Central memory CD4-positive, alpha-beta T cell (primary cell): ENCODE measurements at regions not wholly inside any gene's neighbourhood (a gene's known extent, or its start where the extent isn't known, plus 50 kb on each side); places are given as distances from the start of the nearest gene placed in this dataset.
"Not testable (repeated sequence)": the region's sequence is repeated elsewhere in the genome, so short reads cannot be mapped to it uniquely, and the experiment has no call there.

Experiments used
- DNase-seq: peaks from one replicate; pipeline ENCODE4 v3.0.0; 2022

DNA sequence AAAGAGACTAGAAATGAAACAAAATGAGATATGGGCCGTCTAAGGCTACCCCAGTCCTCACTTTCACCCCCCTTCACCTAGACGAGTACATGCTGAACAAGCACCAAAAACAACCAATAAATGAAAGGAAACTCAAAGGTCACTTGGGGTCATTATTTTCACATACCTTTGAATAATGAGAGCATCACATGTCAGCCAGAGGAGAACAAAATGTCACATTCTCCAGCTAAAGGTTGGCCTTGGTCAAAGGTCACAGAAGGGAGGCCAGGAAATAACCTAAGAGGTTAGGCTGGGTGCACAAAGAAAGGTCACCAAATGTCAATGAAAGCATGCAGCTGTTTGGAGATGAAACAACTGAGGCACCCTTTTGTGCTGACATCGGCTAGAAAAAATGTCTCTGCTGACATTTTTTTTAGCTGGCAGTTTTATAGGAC lies 288.7 kb upstream of the USP25 start:
- no peak for DNase-seq

DNA sequence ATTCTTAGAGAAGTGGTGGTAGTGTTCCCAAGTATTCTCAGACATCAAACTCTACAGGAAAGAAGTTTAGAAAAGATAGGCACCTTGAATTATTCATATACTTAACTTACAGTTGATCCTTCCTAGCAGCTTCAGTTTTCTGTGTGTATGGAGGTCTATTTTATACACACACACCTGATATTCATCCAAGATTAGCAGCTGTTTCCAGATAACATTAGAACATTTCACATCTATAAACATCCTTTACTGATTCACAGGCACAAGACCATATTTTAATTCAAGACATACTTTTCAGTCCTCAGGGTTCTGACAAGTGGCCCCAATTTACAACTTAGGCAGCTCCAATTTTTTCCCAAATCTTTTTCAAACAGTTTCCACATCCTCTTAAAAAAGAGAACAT lies 287.8 kb upstream of the USP25 start:
- no peak for DNase-seq

DNA sequence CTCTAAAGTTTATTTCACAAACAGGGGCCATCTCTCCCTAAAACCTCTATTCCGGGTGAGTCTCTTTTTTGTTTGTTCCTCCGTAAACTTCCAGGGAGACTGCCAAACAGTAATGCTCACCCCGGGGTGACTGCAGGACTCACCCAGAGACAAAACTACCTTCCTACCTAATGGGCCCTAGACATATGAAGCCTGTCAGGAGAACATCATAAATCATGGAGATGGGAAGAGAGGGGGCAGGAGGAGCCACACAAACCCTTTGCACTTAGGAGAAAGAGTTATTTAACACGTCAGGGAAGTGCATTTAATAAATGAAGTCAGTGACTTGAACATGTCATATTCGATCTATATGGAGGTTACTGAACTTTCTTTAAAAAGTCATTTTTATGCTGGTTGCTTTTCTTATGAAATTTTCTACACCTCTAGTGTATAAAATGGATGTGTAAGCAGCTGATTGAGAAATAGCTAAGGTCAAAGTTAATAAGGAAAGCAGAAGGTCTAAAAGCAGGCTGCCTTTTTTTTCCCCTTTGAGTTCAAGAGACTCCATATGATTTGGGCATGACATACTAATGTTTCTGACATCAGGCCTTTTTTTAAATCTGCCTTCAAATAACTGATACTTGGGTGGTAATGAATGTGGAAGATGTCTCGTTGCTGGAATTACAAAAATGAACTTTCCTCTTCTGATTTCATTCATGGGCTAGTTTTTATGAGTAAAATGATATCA lies 286.9 kb upstream of the USP25 start:
- no peak for DNase-seq

DNA sequence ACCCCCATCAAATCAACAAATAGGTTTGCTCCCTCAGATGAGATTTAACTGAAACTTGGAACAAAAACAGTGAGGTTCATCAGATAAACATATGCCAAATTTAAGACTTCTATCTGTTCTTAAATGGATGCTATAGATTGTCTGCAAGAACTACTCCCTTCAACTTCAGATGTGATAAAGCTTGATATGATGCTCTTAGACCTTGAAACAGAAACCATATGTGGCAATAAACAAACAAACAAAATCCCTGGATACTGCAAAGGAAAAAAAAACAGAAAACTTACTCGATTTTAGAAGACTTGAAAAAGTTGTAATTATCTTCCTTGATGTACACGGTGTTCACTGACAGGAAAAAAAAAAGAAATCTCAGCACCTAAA lies 286.1 kb upstream of the USP25 start:
- DNase-seq = no peak

DNA sequence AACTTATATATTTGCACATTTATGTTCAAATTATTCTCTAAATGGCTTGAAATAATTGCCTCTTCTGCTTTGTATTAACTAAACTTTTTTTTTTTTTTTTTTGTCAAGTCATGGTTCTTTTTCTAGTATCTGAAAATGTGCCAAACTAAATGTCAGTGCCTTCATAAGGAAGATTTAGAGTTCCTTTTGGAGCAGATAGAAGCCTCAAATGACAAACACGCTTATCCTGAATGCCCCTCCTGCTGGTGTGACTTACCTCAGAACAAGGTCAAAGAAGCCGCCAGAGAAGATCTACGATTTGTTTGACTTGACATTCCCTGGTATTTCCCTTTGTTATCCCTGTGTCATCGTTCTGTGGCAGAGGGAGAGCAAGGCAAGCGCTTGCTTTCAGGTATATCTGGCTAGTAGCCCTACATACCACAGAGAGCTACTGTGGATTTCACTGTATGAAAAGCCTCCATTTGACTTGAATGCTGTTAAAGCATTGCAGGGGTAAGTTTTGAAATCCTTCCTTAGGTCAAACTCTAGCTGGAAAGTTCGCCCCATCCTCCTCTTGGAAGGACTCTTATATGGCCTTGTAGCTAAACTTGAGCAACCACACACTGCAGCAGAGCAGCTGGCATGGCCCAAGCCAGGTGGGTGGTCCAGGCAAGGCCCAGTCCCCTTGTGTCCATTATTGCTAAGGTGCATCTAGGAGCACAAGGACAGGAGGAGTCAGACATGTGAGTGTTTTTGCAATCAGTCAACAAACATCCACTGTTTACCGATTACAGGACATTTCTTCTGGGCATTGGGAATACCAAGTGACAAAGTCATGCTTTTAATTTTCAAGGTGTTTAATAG lies 285.4 kb upstream of the USP25 start:
- no peak for DNase-seq

DNA sequence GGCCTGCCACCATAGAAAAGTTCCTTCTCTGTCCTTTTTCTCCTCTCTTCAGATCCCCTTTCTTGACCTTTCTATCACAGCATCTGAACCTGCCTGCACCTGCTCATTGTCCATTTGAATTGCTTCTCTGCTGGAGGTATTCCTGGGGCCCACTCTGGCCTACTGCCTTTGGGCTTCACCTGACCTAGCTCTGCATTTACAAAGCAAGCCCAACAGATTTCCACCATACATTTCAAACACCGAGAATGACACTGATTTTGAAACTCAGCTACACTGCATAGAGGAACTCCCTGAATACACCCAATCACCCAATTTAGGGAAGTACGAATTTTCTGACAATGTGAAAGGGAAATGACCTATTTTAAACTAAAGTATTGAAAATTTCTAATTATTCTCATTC lies 284.5 kb upstream of the USP25 start:
- no peak for DNase-seq

DNA sequence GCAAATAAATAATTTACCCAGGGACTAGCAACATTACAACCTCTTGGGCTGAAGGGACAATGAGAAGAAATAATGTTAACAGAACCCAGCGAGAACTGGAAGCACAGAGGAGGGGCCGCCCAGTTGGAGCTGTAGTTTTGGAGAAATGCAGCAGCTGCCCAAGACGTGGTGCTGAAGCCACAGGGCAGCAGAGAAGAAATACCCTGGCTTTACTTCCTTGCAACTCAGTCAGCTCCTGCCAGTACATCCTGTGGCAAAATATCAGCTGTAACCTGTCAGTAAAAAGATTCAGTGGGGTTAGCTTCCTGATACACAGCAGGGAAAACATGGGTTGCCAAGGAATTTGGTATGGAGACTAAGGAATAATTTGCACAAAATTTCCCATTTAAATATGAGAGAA lies 283.6 kb upstream of the USP25 start:
- DNase-seq = no peak

DNA sequence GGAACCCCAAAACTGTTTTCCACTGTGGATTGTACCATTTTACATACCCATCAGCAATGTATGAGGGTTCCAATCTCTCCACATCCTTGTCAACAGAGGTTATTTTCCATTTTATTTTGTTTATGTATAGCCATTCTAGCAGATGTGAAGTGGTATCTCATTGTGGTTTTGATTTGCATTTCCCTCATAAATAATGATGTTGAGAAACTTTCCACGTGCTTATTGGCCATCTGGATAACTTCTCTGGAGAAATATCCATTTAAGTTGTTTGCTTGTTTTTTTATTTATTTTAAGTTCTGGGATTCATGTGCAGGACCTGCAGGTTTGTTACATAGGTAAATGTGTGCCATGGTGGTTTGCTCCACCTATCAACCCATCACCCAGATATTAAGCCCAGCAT lies 280.2 kb upstream of the USP25 start:
- no peak for DNase-seq

DNA sequence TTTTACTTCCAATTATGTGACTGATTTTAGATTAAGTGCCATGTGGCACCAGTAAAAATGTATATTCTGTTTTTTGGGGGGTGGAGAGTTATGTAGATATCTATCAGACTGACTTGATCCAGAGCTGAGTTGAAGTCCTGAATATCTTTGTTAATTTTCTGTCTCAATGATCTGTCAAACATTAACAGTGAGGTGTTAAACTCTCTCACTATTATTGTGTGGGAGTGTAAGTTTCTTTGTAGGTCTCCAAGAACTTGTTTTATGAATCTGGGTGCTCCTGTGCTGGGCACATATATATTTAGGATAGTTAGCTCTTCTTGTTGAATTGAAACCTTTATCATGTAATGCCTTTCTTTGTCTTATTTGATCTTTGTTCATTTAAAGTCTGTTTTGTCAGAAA lies 276.5 kb upstream of the USP25 start:
- DNase-seq = no peak

DNA sequence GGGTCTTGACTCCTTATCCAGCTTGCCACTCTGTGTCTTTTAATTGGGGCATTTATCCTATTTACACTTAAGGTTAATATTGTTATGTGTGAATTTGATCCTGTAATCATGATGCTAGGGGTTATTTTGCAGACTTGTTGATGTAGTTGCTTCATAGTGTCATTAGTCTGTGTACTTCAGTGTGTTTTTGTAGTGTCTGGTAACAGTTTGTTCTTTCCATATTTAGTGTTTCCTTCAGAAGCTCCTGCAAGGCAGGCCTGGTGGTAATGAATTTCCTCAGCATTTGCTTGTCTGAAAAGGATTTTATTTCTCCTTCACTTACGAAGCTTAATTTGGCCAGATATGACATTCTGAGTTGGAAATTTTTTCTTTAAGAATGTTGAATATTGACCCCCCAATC lies 276.0 kb upstream of the USP25 start:
- DNase-seq = not testable (repeated sequence)

DNA sequence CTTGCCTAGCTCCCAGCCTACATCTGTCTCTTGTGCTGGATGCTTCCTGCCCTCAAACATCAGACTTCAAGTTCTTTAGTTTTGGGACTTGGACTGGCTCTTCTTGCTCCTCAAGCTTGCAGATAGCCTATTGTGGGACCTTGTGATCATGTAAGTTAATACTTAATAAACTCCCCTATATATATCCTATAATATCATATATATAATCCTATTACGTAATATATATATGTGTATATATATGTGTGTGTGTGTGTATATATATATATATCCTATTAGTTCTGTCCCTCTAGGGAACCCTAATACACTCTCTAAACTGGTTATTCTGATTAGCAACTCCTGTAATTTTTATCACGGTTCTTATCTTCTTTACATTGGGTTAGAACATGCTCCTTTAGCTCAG lies 274.9 kb upstream of the USP25 start:
- not testable (repeated sequence) for DNase-seq

DNA sequence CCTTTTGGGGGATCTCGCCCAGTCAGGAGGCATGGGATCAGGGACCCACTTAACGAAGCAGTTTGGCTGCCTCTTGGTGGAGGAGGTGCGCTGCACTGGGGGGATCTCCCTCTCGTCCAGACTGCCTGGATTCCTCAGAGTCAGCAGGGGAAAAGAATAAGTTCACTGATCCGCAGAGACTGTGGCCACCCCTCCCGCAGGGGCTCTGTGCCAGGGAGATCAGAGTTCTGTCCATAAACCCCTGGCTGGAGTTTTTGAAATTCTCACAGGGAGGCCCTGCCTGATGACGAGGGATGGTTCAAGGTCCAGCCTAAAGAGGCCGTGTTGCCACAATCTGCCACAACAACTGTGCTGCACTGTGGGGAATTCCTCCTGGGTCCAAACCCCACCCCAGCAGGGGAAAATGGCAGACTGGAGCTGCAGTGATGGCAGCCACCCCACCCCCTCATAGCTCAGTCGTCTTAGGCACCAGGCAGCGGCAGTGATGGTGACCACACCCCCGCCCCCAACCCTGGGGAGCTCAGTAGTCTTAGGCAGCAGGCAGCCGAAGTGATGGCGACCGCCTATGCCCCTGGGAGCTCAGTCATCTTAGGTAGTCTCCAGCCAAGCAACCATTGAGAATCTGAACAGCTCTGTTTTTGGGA lies 273.8 kb upstream of the USP25 start:
- DNase-seq = no peak

DNA sequence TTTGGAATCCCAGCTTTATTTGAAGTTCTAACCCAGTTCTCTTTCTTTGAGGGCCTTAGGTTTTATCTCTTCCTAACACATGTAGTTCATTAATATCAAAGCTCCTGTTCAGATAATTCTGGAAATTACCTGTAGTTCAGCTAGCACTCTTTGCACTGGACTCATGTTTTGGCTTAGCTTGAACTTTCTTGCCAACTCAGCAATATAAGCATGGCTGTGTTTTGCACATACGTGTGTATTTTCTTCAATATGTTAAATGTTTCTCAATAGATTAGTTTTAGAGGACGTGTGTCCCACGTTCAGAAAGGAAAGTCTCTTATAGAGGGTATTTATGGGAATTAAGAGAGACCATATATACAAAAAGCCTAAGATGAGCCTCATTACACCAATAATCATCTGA lies 271.8 kb upstream of the USP25 start:
- no peak for DNase-seq

DNA sequence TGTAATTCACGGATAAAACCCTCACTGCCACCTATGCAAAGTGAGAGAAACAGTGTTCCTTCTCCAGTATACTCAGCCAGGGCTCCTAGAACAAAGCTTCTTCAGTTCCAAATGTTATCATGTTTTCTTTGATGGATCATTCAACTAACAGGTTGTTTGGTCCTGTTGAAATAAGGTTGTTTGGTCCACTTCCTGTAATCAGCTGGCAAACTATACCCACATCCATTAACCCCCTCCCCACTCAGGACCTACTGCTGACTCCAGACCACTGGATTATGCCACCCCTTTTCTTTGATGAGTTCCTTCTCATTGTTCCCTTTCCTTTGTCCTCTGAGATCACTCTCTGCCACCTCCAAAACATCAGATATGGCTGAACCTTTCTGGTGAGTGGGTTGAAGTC lies 267.7 kb upstream of the USP25 start:
- DNase-seq = no peak

DNA sequence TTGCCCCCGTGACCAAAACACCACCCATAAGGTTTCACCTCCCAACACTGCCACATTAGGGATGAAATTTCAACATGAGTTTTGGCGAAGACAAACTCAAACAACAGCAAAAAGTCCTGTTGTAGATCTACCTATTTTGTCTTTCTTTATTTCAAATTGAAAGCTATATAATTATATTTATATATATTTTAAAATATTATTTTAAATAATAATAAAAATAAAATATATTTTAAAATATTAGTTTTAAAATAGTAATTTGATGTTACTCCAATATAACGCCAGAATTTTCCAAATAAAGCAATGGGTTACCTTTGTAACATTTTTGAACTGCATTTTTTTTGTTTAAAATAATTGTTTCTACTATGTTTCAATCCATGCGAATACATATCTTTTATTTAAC lies 263.5 kb upstream of the USP25 start:
- DNase-seq = no peak

DNA sequence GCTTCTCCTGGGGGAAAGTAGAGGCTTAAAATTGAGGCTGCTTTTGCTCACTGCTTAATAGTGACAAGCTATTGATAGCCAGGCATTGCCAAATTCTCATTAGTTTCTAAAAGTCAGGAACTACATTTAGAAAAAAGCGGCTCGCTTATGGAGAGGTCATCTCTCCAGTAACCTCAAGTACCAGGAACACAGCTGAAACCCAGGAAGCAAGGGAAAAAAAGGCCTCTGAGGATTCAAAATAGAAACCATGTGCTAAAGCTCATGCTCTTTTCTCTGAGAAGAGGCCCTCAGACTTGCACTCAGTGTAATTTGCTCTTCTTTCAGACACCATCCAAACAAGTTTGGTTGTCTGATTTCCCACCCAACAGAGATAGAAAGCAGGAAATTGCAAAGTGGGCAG lies 261.4 kb upstream of the USP25 start:
- DNase-seq = no peak

DNA sequence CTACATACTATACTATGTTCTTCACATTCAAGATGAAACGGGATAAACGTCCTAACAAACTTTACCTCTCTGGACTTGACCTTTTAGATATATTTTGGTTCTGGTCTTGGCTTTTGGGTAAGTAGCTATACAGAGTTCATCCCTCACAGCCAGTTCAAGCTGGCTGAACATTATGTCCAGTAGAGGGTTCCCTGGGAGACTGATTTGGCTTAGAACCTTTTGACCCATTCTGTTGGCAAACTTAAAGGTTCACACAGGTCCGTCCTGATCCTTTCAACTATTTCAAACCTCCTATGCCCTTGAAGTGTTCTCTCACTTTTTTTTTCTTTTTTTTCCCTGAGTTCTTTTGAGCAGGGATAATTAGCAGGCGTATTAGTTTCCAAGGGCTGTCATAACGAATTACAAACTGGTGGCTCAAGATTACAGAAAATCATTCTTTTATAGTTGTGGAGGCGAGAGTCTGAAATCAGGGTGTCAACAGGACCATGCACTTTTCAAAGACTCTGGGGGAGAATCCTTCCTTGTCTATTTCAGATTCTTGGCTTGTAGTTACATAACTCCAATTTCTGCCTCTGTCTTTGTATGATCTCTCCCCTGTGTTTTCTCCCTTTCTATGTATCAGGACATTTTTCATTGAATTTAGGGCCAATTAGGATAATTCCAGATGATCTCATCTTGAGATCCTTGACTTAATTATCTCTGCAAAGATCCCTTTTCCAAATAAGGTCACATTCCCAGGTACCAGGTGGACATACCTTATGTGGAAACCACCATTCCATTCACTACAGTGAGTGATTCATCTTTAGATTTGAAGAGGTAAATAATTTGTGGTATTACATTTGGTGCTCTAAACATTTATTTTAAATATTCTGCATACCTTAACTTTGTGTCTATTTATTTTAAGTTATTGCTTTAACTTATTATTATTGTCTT lies 257.4 kb upstream of the USP25 start:
- DNase-seq = no peak

DNA sequence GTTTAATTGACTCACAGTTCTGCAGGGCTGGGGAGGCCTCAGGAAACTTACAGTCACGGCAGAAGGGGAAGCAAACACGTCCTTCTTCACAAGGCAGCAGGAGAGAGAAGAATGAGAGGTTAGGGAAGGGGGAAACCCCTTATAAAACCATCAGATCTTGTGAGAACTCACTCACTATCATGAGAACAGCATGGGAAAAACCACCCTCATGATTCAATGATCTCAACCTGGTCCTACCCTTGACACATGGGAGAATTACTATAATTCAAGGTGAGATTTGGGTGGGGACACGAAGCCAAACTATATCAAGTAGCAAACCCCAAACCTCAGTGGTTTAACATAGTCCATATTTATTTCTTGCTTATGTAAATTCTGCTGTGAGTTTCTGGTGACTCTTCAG lies 252.0 kb upstream of the USP25 start:
- DNase-seq = not testable (repeated sequence)

DNA sequence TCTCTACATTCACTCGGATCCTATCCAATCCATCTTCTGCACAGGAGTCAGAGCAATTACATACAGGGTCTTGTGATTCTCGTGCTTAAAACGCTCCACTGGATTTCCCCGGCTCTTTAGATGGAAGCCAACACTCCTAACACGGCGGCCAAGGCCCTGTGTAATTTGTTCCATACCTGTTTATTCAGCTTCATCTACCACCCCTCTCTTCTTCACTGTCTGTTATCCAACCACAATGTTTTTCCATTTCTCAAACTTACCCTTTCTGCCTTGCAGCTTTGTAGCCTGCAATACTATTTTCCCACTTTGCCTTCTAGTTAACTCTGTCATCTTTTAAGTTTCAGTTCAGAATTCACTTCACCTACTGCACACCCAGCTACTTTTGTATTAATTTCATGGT lies 249.6 kb upstream of the USP25 start:
- no peak for DNase-seq

DNA sequence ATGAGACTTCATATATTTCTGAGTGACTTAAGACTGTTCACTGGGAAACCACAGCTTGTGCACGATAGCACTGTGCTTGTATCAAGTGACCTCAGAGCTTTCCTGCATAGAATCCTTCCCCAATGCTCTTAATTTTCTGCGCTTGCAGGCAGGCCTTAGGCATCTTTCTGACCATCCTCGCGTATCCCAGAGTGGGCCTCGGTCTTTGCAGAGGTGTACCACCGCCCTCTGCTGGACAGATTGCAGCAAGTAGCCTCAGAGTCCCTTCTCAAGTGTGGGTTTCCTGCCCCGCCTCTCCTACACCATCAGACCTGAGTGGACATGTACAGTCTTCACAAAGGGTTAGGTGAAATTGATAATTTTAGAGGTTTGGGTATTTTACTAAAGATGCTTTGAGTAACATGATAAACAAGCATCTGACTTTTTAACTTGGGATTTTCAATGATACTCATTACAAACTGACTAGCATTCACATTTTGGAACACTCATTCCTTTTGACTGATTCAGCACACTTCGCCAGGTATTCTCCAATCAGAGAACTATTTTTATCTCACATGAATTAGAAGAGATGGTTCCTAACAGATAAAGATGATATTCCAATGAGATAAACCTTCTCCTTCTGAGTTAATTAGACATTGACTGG lies 246.5 kb upstream of the USP25 start:
- DNase-seq = peak; percentile 52

DNA sequence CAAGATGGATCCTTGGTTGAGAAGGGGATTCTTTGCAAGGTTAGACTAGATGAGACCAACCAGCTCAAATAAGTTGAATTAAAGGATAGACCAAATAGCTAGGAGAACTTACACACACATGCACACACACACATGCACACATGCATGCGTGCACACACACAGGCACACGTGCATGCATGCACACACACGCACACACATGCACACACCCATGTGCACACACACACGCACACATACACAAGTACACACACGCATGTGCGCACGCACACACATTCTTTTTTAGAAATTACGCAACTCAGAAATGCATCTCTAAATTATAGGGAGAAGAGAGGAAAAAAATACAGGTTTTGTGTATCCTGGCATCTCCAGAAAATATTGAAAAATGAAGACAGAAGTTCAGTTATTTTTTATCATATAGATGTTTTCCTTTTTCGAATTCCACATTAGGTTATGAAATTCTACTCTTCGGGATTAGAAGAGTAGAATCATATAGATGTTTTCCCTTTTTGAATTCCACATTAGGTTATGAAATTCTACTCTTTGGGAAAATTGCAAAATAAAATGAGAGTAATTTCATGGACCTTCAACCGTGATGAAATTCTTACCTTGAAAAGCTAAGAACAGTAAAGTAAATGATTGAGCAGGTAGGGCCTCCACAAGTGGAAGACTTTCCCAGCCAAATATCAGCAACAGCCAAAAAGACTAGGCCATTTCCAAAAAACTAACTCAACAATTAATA lies 243.2 kb upstream of the USP25 start:
- DNase-seq = no peak

DNA sequence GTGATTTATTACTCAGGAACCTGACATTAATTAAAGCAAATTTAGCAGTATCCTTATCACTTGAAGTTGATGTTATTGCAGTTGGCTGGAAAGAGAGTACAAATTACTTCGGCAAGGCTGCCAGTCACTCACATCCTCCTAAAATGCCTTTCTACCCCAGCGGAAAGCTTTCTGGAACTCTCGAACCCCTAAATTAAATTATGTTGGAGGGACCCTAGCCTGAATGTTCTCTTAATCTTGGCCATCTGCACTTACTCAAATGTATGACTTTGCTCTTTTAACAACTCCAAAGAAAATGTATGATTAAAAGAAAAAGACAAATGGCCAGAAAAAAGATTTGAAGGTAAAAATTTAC lies 242.6 kb upstream of the USP25 start:
- no peak for DNase-seq
